HUES48 (cell line): ENCODE measurements at regions not wholly inside any gene's neighbourhood (a gene's known extent, or its start where the extent isn't known, plus 50 kb on each side); places are given as distances from the start of the nearest gene placed in this dataset.
"Not testable (repeated sequence)": the region's sequence is repeated elsewhere in the genome, so short reads cannot be mapped to it uniquely, and the experiment has no call there.

Source experiments
- H3K27ac ChIP-seq: one replicate; pipeline ENCODE4 v1.7.0; 2013; ENCODE audit warnings: low read depth, low read length, inconsistent platforms
- H3K27me3 ChIP-seq: 2 replicates; pipeline ENCODE4 v1.6.1; 2013; ENCODE audit warnings: mild to moderate bottlenecking, low read length; ENCODE audit not compliant: control insufficient read depth, insufficient read depth
- H3K36me3 ChIP-seq: 2 replicates; pipeline ENCODE4 v1.6.1; 2013; ENCODE audit warnings: low read length; ENCODE audit not compliant: control insufficient read depth, insufficient read depth
- H3K4me1 ChIP-seq: 2 replicates; pipeline ENCODE4 v1.6.1; 2013; ENCODE audit warnings: mild to moderate bottlenecking, low read length; ENCODE audit not compliant: control insufficient read depth, insufficient read depth
- H3K4me3 ChIP-seq: 2 replicates; pipeline ENCODE4 v1.5.1; 2013; ENCODE audit warnings: mild to moderate bottlenecking, low read depth, low read length
- H3K9ac ChIP-seq: 2 replicates; pipeline ENCODE4 v1.6.1; 2013; ENCODE audit warnings: mild to moderate bottlenecking, low read depth, low read length, moderate library complexity
- H3K9me3 ChIP-seq: 2 replicates; pipeline ENCODE4 v1.6.1; 2013; ENCODE audit warnings: low read length; ENCODE audit not compliant: control insufficient read depth, insufficient read depth

- Histone ChIP-seq H3K36me3 (no peaks in the 10 kb centered on the region), H3K4me1 (peaks cover 8% of the 10 kb centered on the region), H3K27ac (no peak overlapping the region), H3K9ac (no peak overlapping the region), H3K9me3 (no peaks in the 10 kb centered on the region), H3K4me3 (no peak overlapping the region), H3K27me3 (no peaks in the 10 kb centered on the region)
Observed at GRCh38 chr21:18049461-18049860, 195.2 kb upstream of the CHODL start.

- Histone ChIP-seq H3K36me3 (no peaks in the 10 kb centered on the region), H3K4me3 (no peak overlapping the region), H3K9ac (no peak overlapping the region), H3K27me3 (no peaks in the 10 kb centered on the region), H3K27ac (no peak overlapping the region), H3K9me3 (no peaks in the 10 kb centered on the region), H3K4me1 (no peaks in the 10 kb centered on the region)
Observed at GRCh38 chr21:18041012-18041411, 203.6 kb upstream of the CHODL start.

- Histone ChIP-seq H3K27ac (no peak overlapping the region), H3K9ac (no peak overlapping the region), H3K9me3 (no peaks in the 10 kb centered on the region), H3K36me3 (no peaks in the 10 kb centered on the region), H3K4me3 (no peak overlapping the region), H3K27me3 (no peaks in the 10 kb centered on the region), H3K4me1 (no peaks in the 10 kb centered on the region)
Observed at GRCh38 chr21:18030248-18030647, 211.1 kb upstream of the C21orf91 start.

GRCh38 chr21:18026359-18026758 lies 207.2 kb upstream of the C21orf91 start:
- Histone ChIP-seq H3K4me3 (no peak overlapping the region), H3K9me3 (no peaks in the 10 kb centered on the region), H3K27me3 (no peaks in the 10 kb centered on the region), H3K36me3 (no peaks in the 10 kb centered on the region), H3K9ac (no peak overlapping the region), H3K4me1 (peaks cover 7% of the 10 kb centered on the region; the same call in 1 of the 2 replicates), H3K27ac (no peak overlapping the region)

DNA sequence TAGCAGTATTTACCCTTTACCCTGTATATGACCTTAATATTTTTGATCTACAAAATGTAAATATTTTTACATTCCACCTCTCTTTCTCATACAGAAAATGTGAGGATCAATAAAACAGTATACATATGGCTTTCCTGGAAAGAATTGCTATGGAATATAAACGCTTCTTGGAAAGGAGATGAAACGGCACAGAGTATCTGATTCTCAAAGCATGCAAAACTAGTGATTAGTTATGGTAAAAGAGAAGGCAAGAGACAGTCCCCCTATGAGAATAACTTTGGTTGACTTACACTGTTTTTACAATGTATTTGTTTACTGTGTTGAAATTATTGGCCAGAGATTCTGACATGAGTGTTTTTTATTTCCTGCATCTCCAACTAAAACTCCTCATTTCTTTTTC lies 204.6 kb upstream of the C21orf91 start:
- Histone ChIP-seq H3K27me3 (no peaks in the 10 kb centered on the region), H3K36me3 (no peaks in the 10 kb centered on the region), H3K9ac (no peak overlapping the region), H3K4me1 (peaks cover 7% of the 10 kb centered on the region; the same call in 1 of the 2 replicates), H3K27ac (peak overlapping the region; percentile 71), H3K9me3 (no peaks in the 10 kb centered on the region), H3K4me3 (no peak overlapping the region)

DNA sequence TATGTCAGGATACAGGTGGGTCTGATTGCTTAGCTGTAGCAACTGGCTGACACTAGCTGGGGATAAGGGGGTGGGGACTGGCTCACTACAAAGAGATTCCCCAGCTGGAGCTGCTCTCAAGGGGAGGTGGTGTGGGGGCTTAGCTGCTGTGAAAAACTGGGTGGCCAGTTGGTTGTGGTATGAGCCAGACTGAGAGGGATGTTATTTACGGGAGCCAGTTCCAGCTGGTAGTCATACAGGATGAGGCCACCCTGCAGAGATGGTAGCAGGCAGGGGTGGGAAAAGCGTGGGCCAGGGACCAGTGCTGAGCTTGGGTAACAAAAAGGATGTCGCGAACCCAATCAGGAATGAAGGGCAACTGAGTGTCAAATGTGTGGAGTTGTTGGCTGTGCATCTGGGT lies 204.0 kb upstream of the C21orf91 start:
- peak overlapping the region; percentile 71 for H3K27ac ChIP-seq
- H3K9ac ChIP-seq = no peak overlapping the region
- H3K27me3 ChIP-seq = no peaks in the 10 kb centered on the region
- no peaks in the 10 kb centered on the region for H3K9me3 ChIP-seq
- H3K4me1 ChIP-seq = peaks cover 7% of the 10 kb centered on the region; the same call in 1 of the 2 replicates
- H3K36me3 ChIP-seq = no peaks in the 10 kb centered on the region
- no peak overlapping the region for H3K4me3 ChIP-seq

GRCh38 chr21:18007121-18007520 lies 188.0 kb upstream of the C21orf91 start:
- Histone ChIP-seq H3K9ac (no peak overlapping the region), H3K27ac (no peak overlapping the region), H3K27me3 (no peaks in the 10 kb centered on the region), H3K4me1 (no peaks in the 10 kb centered on the region), H3K4me3 (no peak overlapping the region), H3K36me3 (no peaks in the 10 kb centered on the region), H3K9me3 (no peaks in the 10 kb centered on the region)

DNA sequence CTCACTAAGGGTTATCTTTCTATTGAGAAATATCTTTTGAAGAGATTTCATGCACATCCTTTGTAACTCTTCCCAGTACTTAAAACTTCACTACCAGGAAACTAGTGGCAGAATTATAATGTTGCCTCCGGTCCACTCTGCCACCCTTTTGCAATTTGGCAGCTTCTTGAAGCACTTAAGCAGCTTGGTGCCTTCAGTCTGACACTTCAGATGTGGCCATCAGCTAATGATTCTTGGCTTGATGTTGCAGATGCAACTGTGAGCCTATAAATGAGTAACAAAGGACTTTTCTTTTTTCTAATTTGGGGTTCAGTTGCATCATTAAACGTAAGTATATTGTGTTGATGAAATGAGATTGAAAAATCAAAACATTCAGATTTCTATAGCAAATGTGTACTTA lies 187.5 kb upstream of the C21orf91 start:
- Histone ChIP-seq H3K27ac (no peak overlapping the region), H3K27me3 (no peaks in the 10 kb centered on the region), H3K4me1 (no peaks in the 10 kb centered on the region), H3K36me3 (no peaks in the 10 kb centered on the region), H3K9ac (no peak overlapping the region), H3K4me3 (no peak overlapping the region), H3K9me3 (no peaks in the 10 kb centered on the region)

DNA sequence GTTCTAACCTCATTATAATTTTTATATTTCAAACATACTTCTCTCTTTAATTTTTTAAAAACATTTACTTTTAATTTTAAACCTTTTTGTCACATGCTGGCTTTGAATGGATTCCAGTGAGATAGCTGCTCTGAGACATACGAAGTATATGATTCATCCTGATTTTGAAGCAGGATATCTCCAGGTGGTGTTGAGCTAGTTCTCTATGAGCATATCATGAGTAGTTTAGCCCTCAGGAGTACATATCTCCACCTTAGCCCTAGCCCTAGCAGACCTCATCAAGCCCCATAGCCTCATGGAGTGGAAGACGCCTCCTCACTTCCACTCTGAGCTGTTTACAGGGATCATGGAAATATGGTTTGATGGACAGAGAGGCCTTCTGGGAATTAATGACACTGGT lies 183.2 kb upstream of the C21orf91 start:
- Histone ChIP-seq H3K27ac (no peak overlapping the region), H3K36me3 (no peaks in the 10 kb centered on the region)

GRCh38 chr21:18000981-18001686 lies 182.0 kb upstream of the C21orf91 start:
- Histone ChIP-seq H3K4me3 (no peak overlapping the region), H3K27ac (no peak overlapping the region), H3K9ac (no peak overlapping the region), H3K9me3 (peaks cover 12% of the 10 kb centered on the region), H3K36me3 (no peaks in the 10 kb centered on the region), H3K4me1 (no peaks in the 10 kb centered on the region), H3K27me3 (no peaks in the 10 kb centered on the region)

More for the DNA sequence above, 183.2 kb upstream of the C21orf91 start:
- H3K27me3 ChIP-seq = no peaks in the 10 kb centered on the region
- no peak overlapping the region for H3K4me3 ChIP-seq
- no peaks in the 10 kb centered on the region for H3K4me1 ChIP-seq
- peaks cover 8% of the 10 kb centered on the region for H3K9me3 ChIP-seq
- no peak overlapping the region for H3K9ac ChIP-seq

DNA sequence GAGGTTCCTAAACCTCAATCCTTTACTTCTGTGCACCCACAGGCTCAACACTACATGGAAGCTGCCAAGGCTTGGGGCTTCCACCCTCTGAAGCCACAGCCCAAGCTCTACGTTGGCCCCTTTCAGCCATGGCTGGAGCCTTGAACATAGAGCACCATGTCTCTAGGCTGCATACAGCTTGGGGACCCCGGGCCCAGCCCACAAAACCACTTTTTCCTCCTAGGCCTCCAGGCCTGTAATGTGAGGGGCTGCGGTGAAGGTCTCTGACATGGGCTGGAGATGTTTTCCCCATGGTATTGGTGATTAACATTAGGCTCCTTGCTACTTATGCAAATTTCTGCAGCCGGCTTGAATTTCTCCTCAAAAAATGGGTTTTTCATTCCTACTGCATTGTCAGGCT lies 179.4 kb upstream of the C21orf91 start:
- H3K27ac ChIP-seq, H3K27me3 ChIP-seq, H3K4me1 ChIP-seq, H3K4me3 ChIP-seq, H3K9ac ChIP-seq, H3K36me3 ChIP-seq: not testable (repeated sequence)
- peaks cover 12% of the 10 kb centered on the region for H3K9me3 ChIP-seq
